Endothelial cell of umbilical vein (primary cell): ENCODE measurements at regions not wholly inside any gene's neighbourhood (a gene's known extent, or its start where the extent isn't known, plus 50 kb on each side); places are given as distances from the start of the nearest gene placed in this dataset.

Experiments
- BruUV-seq: library from RNA; stranded (reverse); fragments of 400-500 nt; replicated peaks from 2 replicates; lab custom pipeline; 2021; lab: Mats Ljungman, UMichigan
- CTCF ChIA-PET: fragments of 300-600, 350-600 bp; sonication (Branson Sonifier 250); formaldehyde crosslinking; loops from one replicate; lab custom pipeline; 2021; ENCODE audit warnings: antibody characterized with exemption, inconsistent platforms; lab: Charles Lee
- POLR2A ChIA-PET: fragments of 300-600, 350-600 bp; sonication (Branson Sonifier 250); formaldehyde crosslinking; loops from one replicate; lab custom pipeline; 2021; ENCODE audit warnings: antibody characterized with exemption, inconsistent platforms; lab: Charles Lee
- DNase-seq: peaks from one replicate; pipeline ENCODE4 v3.0.0-alpha.2; 2011; ENCODE audit warnings: low read depth, low spot score
- FAIRE-seq: peaks from 2 replicates; lab custom pipeline; 2011; peaks lifted over from hg19 to GRCh38; lab: Jason Lieb, UNC
- H2AFZ ChIP-seq: 2 replicates; pipeline ENCODE4 v1.6.0; 2012; ENCODE audit warnings: low read depth, low read length, control low read depth, inconsistent platforms
- H3K27ac ChIP-seq: 2 replicates; pipeline ENCODE4 v1.5.1; 2011; ENCODE audit warnings: low read depth, mild to moderate bottlenecking, control low read depth, low read length, moderate library complexity; ENCODE audit not compliant: insufficient read depth
- H3K27me3 ChIP-seq, 2 experiments: 2 replicates each; pipeline versions ENCODE4 v1.6.0 to v1.6.1; 2011; ENCODE audit warnings: low read length in 2 of 2, mixed read lengths in 1 of 2; ENCODE audit not compliant: control insufficient read depth in 2 of 2, insufficient read depth in 2 of 2
- H3K36me3 ChIP-seq, 2 experiments: 2 replicates in 1 of 2; 3 replicates in 1 of 2; pipeline ENCODE4 v1.5.1; 2011; ENCODE audit warnings: low read length in 2 of 2, mild to moderate bottlenecking in 1 of 2, moderate library complexity in 1 of 2; ENCODE audit not compliant: control insufficient read depth in 2 of 2, insufficient read depth in 2 of 2; ENCODE audit errors: extremely low read depth in 1 of 2
- H3K4me1 ChIP-seq: 3 replicates; pipeline ENCODE4 v1.5.1; 2011; ENCODE audit warnings: mild to moderate bottlenecking, low read length; ENCODE audit not compliant: control insufficient read depth, insufficient read depth; ENCODE audit errors: extremely low read depth
- H3K4me2 ChIP-seq: 2 replicates; pipeline ENCODE4 v1.6.1; 2011; ENCODE audit warnings: low read length, control low read depth, mixed read lengths; ENCODE audit not compliant: insufficient read depth
- H3K4me3 ChIP-seq, 3 experiments: fragments of 200-600 bp in 1 of 3; sonication (generic), shearing (Covaris generic) in 1 of 3; replicated peaks in 1 of 3; 2 replicates each; pipeline ENCODE4 v1.5.1; 2011 to 2016; ENCODE audit warnings: control low read depth in 3 of 3, low read length in 3 of 3, mild to moderate bottlenecking in 2 of 3, inconsistent platforms in 1 of 3, low read depth in 1 of 3, moderate library complexity in 1 of 3; ENCODE audit not compliant: insufficient read depth in 1 of 3
- H3K79me2 ChIP-seq: 2 replicates; pipeline ENCODE4 v1.6.0; 2012; ENCODE audit warnings: low read length, inconsistent platforms; ENCODE audit not compliant: control insufficient read depth, insufficient read depth
- H3K9ac ChIP-seq: replicated peaks from 2 replicates; pipeline ENCODE3; 2011; ENCODE audit warnings: low read length, control low read depth; ENCODE audit not compliant: insufficient read depth; ENCODE audit errors: extremely low read depth
- H3K9me1 ChIP-seq: replicated peaks from 3 replicates; pipeline ENCODE4 v1.6.0; 2011; ENCODE audit warnings: mild to moderate bottlenecking, low read length; ENCODE audit not compliant: control insufficient read depth, insufficient read depth; ENCODE audit errors: extremely low read depth
- H3K9me3 ChIP-seq: replicated peaks from 2 replicates; pipeline ENCODE4 v1.5.1; 2012; ENCODE audit warnings: low read length, inconsistent platforms; ENCODE audit not compliant: control insufficient read depth, insufficient read depth
- H4K20me1 ChIP-seq: replicated peaks from 2 replicates; pipeline ENCODE3; 2011; ENCODE audit warnings: mild to moderate bottlenecking, low read length; ENCODE audit not compliant: control insufficient read depth, insufficient read depth; ENCODE audit errors: extremely low read depth
- EZH2 ChIP-seq: IDR thresholded peaks from 2 replicates; pipeline ENCODE4 v1.6.1; 2012; ENCODE audit warnings: borderline replicate concordance, low read depth, mild to moderate bottlenecking, moderate library complexity, low read length, inconsistent platforms; ENCODE audit not compliant: severe bottlenecking
- FOS ChIP-seq: IDR thresholded peaks from 2 replicates; pipeline ENCODE4 v1.6.1; 2011; ENCODE audit warnings: mild to moderate bottlenecking, low read length, moderate library complexity, borderline replicate concordance; ENCODE audit not compliant: insufficient read depth
- GATA2 ChIP-seq: IDR thresholded peaks from 2 replicates; pipeline ENCODE4 v1.7.0; 2011; ENCODE audit warnings: low read depth, mild to moderate bottlenecking, moderate library complexity, mixed read lengths, low read length; ENCODE audit not compliant: insufficient read length, insufficient read depth
- JUN ChIP-seq: IDR thresholded peaks from 2 replicates; pipeline ENCODE4 v1.6.1; 2011; ENCODE audit warnings: borderline replicate concordance, low read depth; ENCODE audit not compliant: insufficient read length, insufficient read depth
- MAX ChIP-seq: IDR thresholded peaks from 2 replicates; pipeline ENCODE4 v1.6.1; 2011; ENCODE audit not compliant: insufficient read depth, insufficient read length
- MYC ChIP-seq: IDR thresholded peaks from one replicate; pipeline ENCODE4 v1.6.1; 2011; ENCODE audit warnings: mild to moderate bottlenecking, low read depth, low read length
- POLR2A ChIP-seq: IDR thresholded peaks from 2 replicates; pipeline ENCODE4 v1.6.1; 2012; ENCODE audit warnings: low read depth, mild to moderate bottlenecking, control low read depth, low read length
- POLR2AphosphoS5 ChIP-seq: IDR thresholded peaks from 2 replicates; pipeline ENCODE4 v1.6.1; 2012; ENCODE audit warnings: low read depth, mild to moderate bottlenecking, control low read depth, low read length, moderate library complexity; ENCODE audit not compliant: insufficient read depth
- dilution Hi-C: fragments of 300-500 bp; cut with MboI; formaldehyde crosslinking; loops from one replicate; pipeline ENCODE4 v1.15.0; 2019; ENCODE audit warnings: low sequenced_read_pairs; ENCODE audit not compliant: extremely low pct_ligation_motif_present
- intact Hi-C: fragments of 100-400 bp; cut with micrococcal nuclease; formaldehyde crosslinking; loops from one replicate; pipeline ENCODE4 v1.10.0; 2022
- TF ChIP-seq, protein P1 (sequence below), 2 donors: IDR thresholded peaks; 1 replicate in 1 of 2; 2 replicates in 1 of 2; pipeline ENCODE4 v1.5.1; 2011; ENCODE audit warnings: low read length in 2 of 2, mild to moderate bottlenecking in 2 of 2, moderate library complexity in 2 of 2, control low read depth in 1 of 2, inconsistent platforms in 1 of 2, low read depth in 1 of 2; ENCODE audit not compliant: insufficient read depth in 1 of 2; ENCODE audit errors: extremely low read depth in 1 of 2

DNA sequence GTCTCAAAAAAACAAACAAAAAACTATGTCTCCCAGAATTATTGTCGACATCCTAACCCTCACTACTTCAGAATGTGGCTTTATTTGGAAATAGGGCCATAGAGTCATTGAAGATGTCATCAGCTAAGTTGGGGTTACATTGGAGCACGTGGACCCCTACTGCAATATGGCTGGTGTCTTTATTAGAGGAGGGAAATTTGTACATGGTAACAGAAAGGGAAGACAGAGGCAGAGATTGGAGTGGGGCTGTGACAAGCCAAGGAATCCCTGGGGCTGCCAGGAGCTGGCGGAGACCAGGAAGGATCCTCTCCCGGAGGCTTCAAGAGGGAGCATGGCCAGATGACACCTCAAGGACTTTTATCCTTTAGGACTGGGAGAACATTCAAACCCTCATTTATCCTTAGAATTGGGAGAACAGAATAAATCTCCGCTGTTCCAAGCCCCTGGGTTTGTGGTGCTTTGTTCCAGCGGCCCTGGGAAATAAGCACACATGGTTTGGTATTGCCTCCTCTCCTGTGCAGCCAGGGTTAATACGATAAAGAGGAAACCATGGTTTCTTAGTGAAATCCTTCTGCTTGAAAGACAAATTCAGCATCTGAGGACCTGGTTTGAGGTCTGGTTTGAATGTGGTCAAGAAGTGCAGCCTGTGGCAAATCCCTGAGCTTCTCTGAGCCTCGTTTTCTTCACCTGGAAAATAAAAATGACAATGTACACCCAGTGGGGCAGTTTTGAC lies 184.7 kb downstream of the MYCN start:
- no peaks in the 10 kb centered on the region for H3K4me1 ChIP-seq
- dilution Hi-C loops (no loop called here), intact Hi-C loops (no loop called here)
- no peak overlapping the region for H3K27ac ChIP-seq
- H3K36me3 ChIP-seq, result no peaks in the 10 kb centered on the region
- POLR2A ChIA-PET, result no interaction called here
- CTCF ChIA-PET, result no interaction called here
- no peaks in the 10 kb centered on the region for H3K9me3 ChIP-seq
- H3K9me1 ChIP-seq, result no peaks in the 10 kb centered on the region
- H3K27me3 ChIP-seq, result no peaks in the 10 kb centered on the region
- no peak overlapping the region for H2AFZ ChIP-seq
- DNase-seq (no peak), FAIRE-seq (no peak)
- no peak overlapping the region for H3K4me2 ChIP-seq
- no TSS peak for BruUV-seq
- H3K79me2 ChIP-seq, result no peaks in the 10 kb centered on the region
- H4K20me1 ChIP-seq, result no peaks in the 10 kb centered on the region
- H3K9ac ChIP-seq, result no peak overlapping the region
- TF ChIP-seq FOS, result no peak
- TF ChIP-seq EZH2, result no peak
- TF ChIP-seq JUN, result no peak
- no peak overlapping the region for H3K4me3 ChIP-seq

DNA sequence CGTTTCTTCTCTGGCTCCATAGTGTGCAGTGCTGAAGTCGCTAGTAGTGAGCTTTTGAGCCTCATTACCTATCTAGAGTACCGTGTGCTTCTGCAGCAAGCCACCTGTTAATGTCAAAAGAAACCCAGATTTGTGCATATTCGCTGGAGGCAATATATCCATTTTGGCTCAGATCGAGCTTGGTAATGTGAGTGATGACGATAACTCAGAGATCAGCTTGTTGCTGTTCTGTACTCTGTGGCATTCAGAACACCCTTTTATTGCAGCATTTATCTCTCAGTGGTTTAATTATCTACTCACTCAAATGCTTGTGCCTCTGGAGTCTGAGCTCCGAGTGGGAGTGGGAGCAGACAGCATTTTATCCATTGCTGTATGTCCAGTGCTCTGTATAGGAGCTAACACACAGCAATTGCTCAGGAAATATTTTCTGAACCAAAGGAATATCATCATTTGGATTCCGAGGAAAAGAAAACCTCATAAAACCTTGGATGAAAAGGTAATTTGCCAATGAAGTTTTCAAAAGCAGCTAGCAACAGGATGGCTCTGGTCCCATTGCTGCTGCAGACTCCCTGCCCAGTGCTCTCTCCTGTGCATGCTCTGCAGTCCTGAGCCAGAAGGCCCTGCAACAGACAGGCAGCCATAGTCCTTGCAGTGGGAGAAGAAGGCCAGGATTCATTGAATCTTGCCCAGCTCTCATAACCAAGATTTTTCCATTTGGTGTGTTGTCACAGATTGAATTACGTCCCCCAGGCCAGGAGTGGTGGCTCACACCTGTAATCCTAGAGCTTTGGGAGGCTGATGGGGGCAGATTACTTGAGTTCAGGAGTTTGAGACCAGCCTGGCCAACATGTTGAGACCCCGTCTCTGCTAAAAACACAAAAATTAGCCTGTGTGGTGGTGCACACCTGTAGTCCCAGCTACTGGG lies 183.8 kb downstream of the MYCN start:
- no peaks in the 10 kb centered on the region for H3K4me1 ChIP-seq
- POLR2A ChIA-PET, result no interaction called here
- no peak overlapping the region for H3K27ac ChIP-seq
- H3K36me3 ChIP-seq, result no peaks in the 10 kb centered on the region
- TF ChIP-seq EZH2 (no peak), GATA2 (no peak), MYC (no peak), POLR2A (no peak), JUN (no peak), FOS (no peak), MAX (no peak), POLR2AphosphoS5 (no peak)
- TF ChIP-seq, protein P1, sequence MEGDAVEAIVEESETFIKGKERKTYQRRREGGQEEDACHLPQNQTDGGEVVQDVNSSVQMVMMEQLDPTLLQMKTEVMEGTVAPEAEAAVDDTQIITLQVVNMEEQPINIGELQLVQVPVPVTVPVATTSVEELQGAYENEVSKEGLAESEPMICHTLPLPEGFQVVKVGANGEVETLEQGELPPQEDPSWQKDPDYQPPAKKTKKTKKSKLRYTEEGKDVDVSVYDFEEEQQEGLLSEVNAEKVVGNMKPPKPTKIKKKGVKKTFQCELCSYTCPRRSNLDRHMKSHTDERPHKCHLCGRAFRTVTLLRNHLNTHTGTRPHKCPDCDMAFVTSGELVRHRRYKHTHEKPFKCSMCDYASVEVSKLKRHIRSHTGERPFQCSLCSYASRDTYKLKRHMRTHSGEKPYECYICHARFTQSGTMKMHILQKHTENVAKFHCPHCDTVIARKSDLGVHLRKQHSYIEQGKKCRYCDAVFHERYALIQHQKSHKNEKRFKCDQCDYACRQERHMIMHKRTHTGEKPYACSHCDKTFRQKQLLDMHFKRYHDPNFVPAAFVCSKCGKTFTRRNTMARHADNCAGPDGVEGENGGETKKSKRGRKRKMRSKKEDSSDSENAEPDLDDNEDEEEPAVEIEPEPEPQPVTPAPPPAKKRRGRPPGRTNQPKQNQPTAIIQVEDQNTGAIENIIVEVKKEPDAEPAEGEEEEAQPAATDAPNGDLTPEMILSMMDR (IDR thresholded peaks at IDR 0.05; ENCODE audit: extremely low read depth in 1 of 2, insufficient read depth in 1 of 2, low read depth in 1 of 2, low read length in 2 of 2), result no peak
- H3K9ac ChIP-seq, result no peak overlapping the region
- no peak for DNase-seq
- H3K9me1 ChIP-seq, result no peaks in the 10 kb centered on the region
- no peaks in the 10 kb centered on the region for H3K9me3 ChIP-seq
- no peaks in the 10 kb centered on the region for H3K27me3 ChIP-seq
- BruUV-seq, result no TSS peak
- intact Hi-C loops (no loop called here), dilution Hi-C loops (no loop called here)
- no peak overlapping the region for H3K4me2 ChIP-seq
- H4K20me1 ChIP-seq, result no peaks in the 10 kb centered on the region
- CTCF ChIA-PET, result no interaction called here
- no peak for FAIRE-seq
- no peaks in the 10 kb centered on the region for H3K79me2 ChIP-seq
- no peak overlapping the region for H3K4me3 ChIP-seq
- no peak overlapping the region for H2AFZ ChIP-seq
